OCI-LY1 (cell line): ENCODE measurements at regions not wholly inside any gene's neighbourhood (a gene's known extent, or its start where the extent isn't known, plus 50 kb on each side); places are given as distances from the start of the nearest gene placed in this dataset.

Source experiments
- H2AFZ ChIP-seq: fragments of 200-600 bp; sonication (generic), shearing (Covaris generic); 2 replicates; pipeline ENCODE4 v1.6.0; 2014; ENCODE audit warnings: antibody characterized with exemption, mild to moderate bottlenecking, low read length
- H3F3A ChIP-seq: fragments of 200-600 bp; sonication (generic), shearing (Covaris generic); 2 replicates; pipeline ENCODE4 v1.6.0; 2014; ENCODE audit warnings: mild to moderate bottlenecking, antibody characterized with exemption, low read length, moderate library complexity; ENCODE audit not compliant: insufficient read depth
- H3K27ac ChIP-seq: fragments of 200-600 bp; sonication (generic); 2 replicates; pipeline ENCODE4 v1.5.1; 2014; ENCODE audit warnings: low read length, mixed run types, mild to moderate bottlenecking, low read depth; ENCODE audit not compliant: poor library complexity, severe bottlenecking
- H3K27me3 ChIP-seq: fragments of 200-600 bp; sonication (generic); 2 replicates; pipeline ENCODE4 v1.6.0; 2014; ENCODE audit warnings: antibody characterized with exemption, mild to moderate bottlenecking, low read length, moderate library complexity; ENCODE audit not compliant: insufficient read depth
- H3K36me3 ChIP-seq: fragments of 200-600 bp; sonication (generic); 2 replicates; pipeline ENCODE4 v1.6.1; 2014; ENCODE audit warnings: mild to moderate bottlenecking, antibody characterized with exemption, low read length, moderate library complexity, mixed read lengths; ENCODE audit not compliant: insufficient read depth
- H3K4me1 ChIP-seq: fragments of 200-600 bp; sonication (generic); 2 replicates; pipeline ENCODE4 v1.5.1; 2014; ENCODE audit warnings: mild to moderate bottlenecking, low read length, moderate library complexity; ENCODE audit not compliant: insufficient read depth, severe bottlenecking
- H3K4me2 ChIP-seq: fragments of 200-600 bp; sonication (generic), shearing (Covaris generic); 2 replicates; pipeline ENCODE4 v1.6.1; 2014; ENCODE audit warnings: low read length
- H3K4me3 ChIP-seq: fragments of 200-600 bp; sonication (generic); 2 replicates; pipeline ENCODE4 v1.5.1; 2014; ENCODE audit warnings: low read length, low read depth, mild to moderate bottlenecking, mixed read lengths; ENCODE audit not compliant: poor library complexity, severe bottlenecking
- H3K79me2 ChIP-seq: fragments of 200-600 bp; shearing (Covaris generic); 2 replicates; pipeline ENCODE4 v1.6.1; 2016; ENCODE audit warnings: mixed run types, low read length, mixed read lengths; ENCODE audit not compliant: insufficient read depth
- H3K9ac ChIP-seq: fragments of 200-600 bp; sonication (generic), shearing (Covaris generic); 2 replicates; pipeline ENCODE4 v1.6.1; 2014; ENCODE audit warnings: mild to moderate bottlenecking, low read length, mixed read lengths
- H3K9me2 ChIP-seq: fragments of 200-600 bp; sonication (generic), shearing (Covaris generic); 2 replicates; pipeline ENCODE4 v1.6.1; 2014; ENCODE audit warnings: low read depth, mild to moderate bottlenecking, low read length, mixed read lengths
- H3K9me3 ChIP-seq: fragments of 200-600 bp; shearing (Covaris generic); 2 replicates; pipeline ENCODE4 v1.6.1; 2014; ENCODE audit warnings: low read length, mixed read lengths
- H4K20me1 ChIP-seq: fragments of 200-600 bp; sonication (generic), shearing (Covaris generic); 2 replicates; pipeline ENCODE4 v1.6.0; 2016; ENCODE audit warnings: mild to moderate bottlenecking, low read length; ENCODE audit not compliant: insufficient read depth
- EZH2 ChIP-seq: fragments of 200-600 bp; sonication (generic), shearing (Covaris generic); IDR thresholded peaks from 2 replicates; pipeline ENCODE4 v1.8.0; 2017; ENCODE audit warnings: borderline replicate concordance, mixed run types, mild to moderate bottlenecking, antibody characterized with exemption, low read length, moderate library complexity, mixed read lengths
- TF ChIP-seq, protein P1 (sequence below): fragments of 200-600 bp; sonication (generic), shearing (Covaris generic); IDR thresholded peaks from 2 replicates; pipeline ENCODE4 v1.5.1; 2017; ENCODE audit warnings: mild to moderate bottlenecking, antibody characterized with exemption, low read length, moderate library complexity, mixed read lengths

DNA sequence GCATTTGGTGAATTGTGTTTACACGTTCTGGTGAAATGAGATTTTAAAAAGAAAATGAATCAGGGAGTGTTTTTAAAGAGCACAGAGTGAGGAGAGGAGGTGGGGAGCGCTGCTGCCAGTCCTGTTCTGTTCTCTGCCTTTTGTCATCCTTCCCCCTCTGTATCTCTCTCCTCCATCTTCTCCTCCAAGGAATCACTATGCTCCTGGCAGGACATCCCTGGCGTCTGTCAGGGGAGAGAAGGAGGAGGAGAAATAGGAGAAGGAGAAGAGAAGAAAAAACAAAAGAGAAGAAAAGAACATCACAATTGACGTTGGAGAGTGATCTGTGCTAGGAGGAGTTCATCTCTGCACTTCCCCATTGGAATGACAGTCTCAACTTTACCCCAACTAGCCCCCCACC is 627.6 kb upstream of the TBL1XR1 start:
- H3K79me2 ChIP-seq, result no peaks in the 10 kb centered on the region
- no peaks in the 10 kb centered on the region for H3K27me3 ChIP-seq
- no peak overlapping the region for H3K9ac ChIP-seq
- no peak overlapping the region for H3K27ac ChIP-seq
- H3K4me1 ChIP-seq, result no peaks in the 10 kb centered on the region
- H3K4me2 ChIP-seq, result no peak overlapping the region
- H2AFZ ChIP-seq, result no peak overlapping the region
- H4K20me1 ChIP-seq, result no peaks in the 10 kb centered on the region
- no peaks in the 10 kb centered on the region for H3K36me3 ChIP-seq
- no peak overlapping the region for H3K4me3 ChIP-seq
- TF ChIP-seq, protein P1, sequence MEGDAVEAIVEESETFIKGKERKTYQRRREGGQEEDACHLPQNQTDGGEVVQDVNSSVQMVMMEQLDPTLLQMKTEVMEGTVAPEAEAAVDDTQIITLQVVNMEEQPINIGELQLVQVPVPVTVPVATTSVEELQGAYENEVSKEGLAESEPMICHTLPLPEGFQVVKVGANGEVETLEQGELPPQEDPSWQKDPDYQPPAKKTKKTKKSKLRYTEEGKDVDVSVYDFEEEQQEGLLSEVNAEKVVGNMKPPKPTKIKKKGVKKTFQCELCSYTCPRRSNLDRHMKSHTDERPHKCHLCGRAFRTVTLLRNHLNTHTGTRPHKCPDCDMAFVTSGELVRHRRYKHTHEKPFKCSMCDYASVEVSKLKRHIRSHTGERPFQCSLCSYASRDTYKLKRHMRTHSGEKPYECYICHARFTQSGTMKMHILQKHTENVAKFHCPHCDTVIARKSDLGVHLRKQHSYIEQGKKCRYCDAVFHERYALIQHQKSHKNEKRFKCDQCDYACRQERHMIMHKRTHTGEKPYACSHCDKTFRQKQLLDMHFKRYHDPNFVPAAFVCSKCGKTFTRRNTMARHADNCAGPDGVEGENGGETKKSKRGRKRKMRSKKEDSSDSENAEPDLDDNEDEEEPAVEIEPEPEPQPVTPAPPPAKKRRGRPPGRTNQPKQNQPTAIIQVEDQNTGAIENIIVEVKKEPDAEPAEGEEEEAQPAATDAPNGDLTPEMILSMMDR, result no peak
- no peak for TF ChIP-seq EZH2
- H3F3A ChIP-seq, result no peaks in the 10 kb centered on the region
- H3K9me3 ChIP-seq, result no peaks in the 10 kb centered on the region
- H3K9me2 ChIP-seq, result no peaks in the 10 kb centered on the region

DNA sequence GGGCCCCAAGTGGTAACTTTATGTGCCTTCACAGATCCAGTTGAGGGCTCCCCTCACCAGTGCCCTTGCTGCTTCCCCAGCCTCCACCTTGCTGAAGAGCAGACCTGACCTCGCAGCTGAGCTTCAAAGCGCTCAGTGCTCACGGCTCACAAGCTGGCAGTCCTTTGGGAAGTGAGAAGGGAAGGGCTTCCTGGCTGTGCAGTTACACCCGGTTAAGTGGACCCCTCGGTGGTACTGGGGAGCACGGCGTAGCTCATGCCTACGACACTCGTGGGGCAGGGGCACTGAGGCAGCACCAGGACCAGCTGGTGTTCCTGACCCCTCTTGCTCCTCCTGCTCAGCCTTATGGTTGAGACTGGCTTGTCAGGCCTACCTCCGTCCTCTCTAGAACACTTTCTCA is 629.0 kb upstream of the TBL1XR1 start:
- Histone ChIP-seq H3K4me3 (no peak overlapping the region), H3K4me2 (no peak overlapping the region), H3K9me2 (no peaks in the 10 kb centered on the region), H3K27me3 (no peaks in the 10 kb centered on the region), H3K9ac (no peak overlapping the region), H3K27ac (no peak overlapping the region), H2AFZ (no peak overlapping the region), H3K79me2 (no peaks in the 10 kb centered on the region), H3K9me3 (no peaks in the 10 kb centered on the region), H3K36me3 (no peaks in the 10 kb centered on the region), H4K20me1 (no peaks in the 10 kb centered on the region), H3F3A (no peaks in the 10 kb centered on the region), H3K4me1 (no peaks in the 10 kb centered on the region)
- TF ChIP-seq EZH2, result no peak
- TF ChIP-seq, protein P1, result no peak

DNA sequence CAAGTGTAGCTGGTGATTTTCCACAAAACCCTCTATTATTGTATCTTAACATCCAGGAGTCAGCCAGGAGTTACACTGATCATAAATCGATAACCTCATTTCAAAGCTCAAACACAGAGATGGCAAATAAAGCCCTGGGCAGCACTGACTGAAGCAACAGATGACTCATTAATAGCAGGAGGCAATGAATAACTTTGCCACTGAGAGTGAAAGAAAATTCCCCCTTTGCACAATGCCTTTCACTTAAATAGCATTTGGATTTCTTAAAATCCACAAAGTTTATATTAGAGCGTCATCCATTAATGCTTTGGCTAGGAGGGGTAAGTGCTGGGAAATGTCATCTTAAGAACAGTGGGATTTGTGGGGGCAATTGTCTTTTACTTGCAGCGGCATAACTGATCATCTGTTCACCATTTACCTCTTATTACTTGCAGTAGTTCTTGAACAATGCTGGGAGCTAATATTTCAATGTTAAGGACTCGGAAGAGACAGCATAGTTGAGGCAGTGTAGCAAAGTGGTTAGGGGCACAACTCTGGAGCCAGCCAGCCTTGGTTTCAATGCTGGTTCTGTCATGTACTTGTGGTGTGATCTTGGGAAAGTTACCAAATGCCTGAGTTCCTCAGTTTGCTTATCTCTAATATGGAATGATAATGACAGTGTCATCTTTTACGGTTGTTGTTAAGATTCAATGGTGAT is 630.4 kb upstream of the TBL1XR1 start:
- TF ChIP-seq, protein P1, result no peak
- no peak for TF ChIP-seq EZH2
- H3F3A ChIP-seq, result no peaks in the 10 kb centered on the region
- no peaks in the 10 kb centered on the region for H3K79me2 ChIP-seq
- H3K9me2 ChIP-seq, result no peaks in the 10 kb centered on the region
- no peaks in the 10 kb centered on the region for H3K4me1 ChIP-seq
- H3K36me3 ChIP-seq, result no peaks in the 10 kb centered on the region
- no peak overlapping the region for H2AFZ ChIP-seq
- no peak overlapping the region for H3K4me3 ChIP-seq
- no peaks in the 10 kb centered on the region for H3K27me3 ChIP-seq
- no peak overlapping the region for H3K27ac ChIP-seq
- H3K9ac ChIP-seq, result no peak overlapping the region
- no peak overlapping the region for H3K4me2 ChIP-seq
- H3K9me3 ChIP-seq, result no peaks in the 10 kb centered on the region
- no peaks in the 10 kb centered on the region for H4K20me1 ChIP-seq
